ENCODE measurements at regions not wholly inside any gene's neighbourhood (a gene's known extent, or its start where the extent isn't known, plus 50 kb on each side); places are given as distances from the start of the nearest gene placed in this dataset.

DNA sequence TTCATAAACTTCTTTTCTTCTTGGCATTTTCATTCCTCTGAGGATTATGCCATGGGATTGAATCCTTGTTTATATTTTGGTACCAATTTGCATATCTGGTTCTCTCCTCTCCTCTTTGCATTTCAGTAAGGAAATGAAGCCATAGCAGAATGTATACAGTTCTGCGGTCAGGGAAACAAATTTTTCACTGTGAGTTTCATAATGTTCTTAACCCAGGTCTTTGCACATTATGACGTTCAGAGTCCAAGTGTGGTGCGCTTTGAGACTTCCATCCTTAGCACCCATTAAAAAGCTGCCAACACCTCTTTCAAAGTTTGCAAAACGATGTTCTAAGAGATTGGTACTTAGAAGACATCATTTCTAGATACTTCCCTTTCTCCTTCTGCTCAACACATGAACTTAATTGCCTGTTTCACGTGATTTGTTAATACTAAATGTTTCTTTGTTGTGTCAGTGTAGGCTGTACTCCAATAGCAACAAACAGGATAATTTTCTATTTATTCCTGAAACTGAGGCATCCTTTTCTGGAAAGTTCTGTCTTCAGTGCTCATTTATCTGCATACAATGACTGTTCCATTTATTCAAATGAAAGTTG lies 953.1 kb upstream of the NR2F2 start:
- TF ChIP-seq, protein P1, sequence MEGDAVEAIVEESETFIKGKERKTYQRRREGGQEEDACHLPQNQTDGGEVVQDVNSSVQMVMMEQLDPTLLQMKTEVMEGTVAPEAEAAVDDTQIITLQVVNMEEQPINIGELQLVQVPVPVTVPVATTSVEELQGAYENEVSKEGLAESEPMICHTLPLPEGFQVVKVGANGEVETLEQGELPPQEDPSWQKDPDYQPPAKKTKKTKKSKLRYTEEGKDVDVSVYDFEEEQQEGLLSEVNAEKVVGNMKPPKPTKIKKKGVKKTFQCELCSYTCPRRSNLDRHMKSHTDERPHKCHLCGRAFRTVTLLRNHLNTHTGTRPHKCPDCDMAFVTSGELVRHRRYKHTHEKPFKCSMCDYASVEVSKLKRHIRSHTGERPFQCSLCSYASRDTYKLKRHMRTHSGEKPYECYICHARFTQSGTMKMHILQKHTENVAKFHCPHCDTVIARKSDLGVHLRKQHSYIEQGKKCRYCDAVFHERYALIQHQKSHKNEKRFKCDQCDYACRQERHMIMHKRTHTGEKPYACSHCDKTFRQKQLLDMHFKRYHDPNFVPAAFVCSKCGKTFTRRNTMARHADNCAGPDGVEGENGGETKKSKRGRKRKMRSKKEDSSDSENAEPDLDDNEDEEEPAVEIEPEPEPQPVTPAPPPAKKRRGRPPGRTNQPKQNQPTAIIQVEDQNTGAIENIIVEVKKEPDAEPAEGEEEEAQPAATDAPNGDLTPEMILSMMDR (optimal IDR thresholded peaks at IDR 0.05 in 1 of 3, IDR thresholded peaks at IDR 0.05 in 1 of 3, conservative IDR thresholded peaks at IDR 0.05 in 1 of 3; ENCODE audit: extremely low read depth in 1 of 3, insufficient read depth in 2 of 3, low read length in 3 of 3) = no peak
- no peak for TF ChIP-seq EZH2 (IDR thresholded peaks at IDR 0.05; ENCODE audit: low read length)
- DNase-seq (ENCODE audit: low read depth, low spot score) = no peak
- no peak overlapping the region for H3K27ac ChIP-seq (ENCODE audit: control insufficient read depth, insufficient read depth, low read length)
- H3K36me3 ChIP-seq (ENCODE audit: control insufficient read depth in 2 of 2, extremely low read depth in 1 of 2, insufficient read depth in 2 of 2, low read length in 2 of 2) = no peaks in the 10 kb centered on the region
- no peak overlapping the region for H2AFZ ChIP-seq (ENCODE audit: control insufficient read depth, low read length)
- no peaks in the 10 kb centered on the region for H3K9me1 ChIP-seq (ENCODE audit: control insufficient read depth, extremely low read depth, insufficient read depth, low read length)
- no peaks in the 10 kb centered on the region for H4K20me1 ChIP-seq (ENCODE audit: control insufficient read depth, extremely low read depth, insufficient read depth, low read length)
- no peaks in the 10 kb centered on the region for H3K79me2 ChIP-seq (ENCODE audit: control insufficient read depth, insufficient read depth, low read length)
- H3K4me2 ChIP-seq (ENCODE audit: control insufficient read depth, extremely low read depth, insufficient read depth, low read depth, low read length) = no peak overlapping the region
- dilution Hi-C loops (cut with MboI; ENCODE audit: extremely low pct_ligation_motif_present, low sequenced_read_pairs) = no loop called here
- H3K4me1 ChIP-seq (ENCODE audit: control insufficient read depth, extremely low read depth, insufficient read depth, low read length) = no peaks in the 10 kb centered on the region
- H3K9me3 ChIP-seq (ENCODE audit: control insufficient read depth, low read depth, low read length) = no peaks in the 10 kb centered on the region
- FAIRE-seq = no peak
- H3K4me3 ChIP-seq (ENCODE audit: control insufficient read depth in 2 of 3, extremely low read depth in 1 of 3, insufficient read depth in 2 of 3, low read depth in 1 of 3, low read length in 3 of 3) = no peak overlapping the region
- no peaks in the 10 kb centered on the region for H3K27me3 ChIP-seq (ENCODE audit: control insufficient read depth, extremely low read depth, insufficient read depth, low read length)
- no peak overlapping the region for H3K9ac ChIP-seq (ENCODE audit: control insufficient read depth, extremely low read depth, insufficient read depth, low read length)

DNA sequence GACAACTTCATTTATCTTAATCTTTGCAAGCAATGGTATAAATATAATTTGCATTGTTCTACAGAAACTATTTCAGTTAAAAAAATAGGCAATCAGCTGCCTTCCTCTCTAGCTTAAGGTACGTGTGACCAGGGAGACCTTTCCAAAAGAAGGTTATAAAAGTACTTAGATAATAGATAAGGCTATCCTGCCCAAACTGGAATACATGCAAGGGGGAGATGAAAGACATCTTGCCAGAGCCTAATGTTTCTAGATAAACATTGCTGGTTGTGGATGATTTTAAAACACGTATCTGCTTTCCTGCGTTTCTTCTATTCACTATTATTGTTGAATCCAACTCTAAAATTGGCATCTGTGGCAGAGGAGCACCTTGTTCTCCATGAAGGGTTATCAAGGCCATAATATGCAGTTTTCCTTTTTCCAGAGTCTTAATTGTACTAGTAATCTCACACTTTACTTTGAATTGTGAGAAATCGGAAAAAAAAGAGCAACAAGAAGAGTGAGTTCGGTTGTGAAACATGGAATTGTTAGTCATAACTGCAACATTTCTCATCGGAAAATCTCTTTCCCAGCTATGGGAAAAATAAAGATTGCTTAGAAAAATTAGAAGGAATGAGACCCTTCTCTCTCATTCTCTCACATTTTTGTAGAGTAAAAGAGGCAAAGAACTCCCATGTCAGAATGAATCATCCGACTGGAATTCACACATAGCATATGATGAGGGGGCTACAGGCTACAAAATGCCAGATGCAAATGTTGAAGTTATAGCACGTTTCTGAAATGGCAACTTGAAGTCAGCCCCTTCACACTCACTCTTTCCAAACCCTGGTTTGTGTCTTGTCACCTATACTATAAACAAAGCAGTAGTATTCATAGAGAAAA lies 936.1 kb upstream of the NR2F2 start:
- H2AFZ ChIP-seq (ENCODE audit: control insufficient read depth, low read length) = no peak overlapping the region
- H3K27me3 ChIP-seq (ENCODE audit: control insufficient read depth, extremely low read depth, insufficient read depth, low read length) = no peaks in the 10 kb centered on the region
- H3K4me3 ChIP-seq (ENCODE audit: control insufficient read depth in 2 of 3, extremely low read depth in 1 of 3, insufficient read depth in 2 of 3, low read depth in 1 of 3, low read length in 3 of 3) = no peak overlapping the region
- H3K36me3 ChIP-seq (ENCODE audit: control insufficient read depth in 2 of 2, extremely low read depth in 1 of 2, insufficient read depth in 2 of 2, low read length in 2 of 2) = no peaks in the 10 kb centered on the region
- DNase-seq (ENCODE audit: low read depth, low spot score) (no peak), FAIRE-seq (no peak)
- no peaks in the 10 kb centered on the region for H3K9me3 ChIP-seq (ENCODE audit: control insufficient read depth, low read depth, low read length)
- no peaks in the 10 kb centered on the region for H4K20me1 ChIP-seq (ENCODE audit: control insufficient read depth, extremely low read depth, insufficient read depth, low read length)
- no peak overlapping the region for H3K4me2 ChIP-seq (ENCODE audit: control insufficient read depth, extremely low read depth, insufficient read depth, low read depth, low read length)
- no peaks in the 10 kb centered on the region for H3K4me1 ChIP-seq (ENCODE audit: control insufficient read depth, extremely low read depth, insufficient read depth, low read length)
- H3K9me1 ChIP-seq (ENCODE audit: control insufficient read depth, extremely low read depth, insufficient read depth, low read length) = no peaks in the 10 kb centered on the region
- TF ChIP-seq, protein P1 (optimal IDR thresholded peaks at IDR 0.05 in 1 of 3, IDR thresholded peaks at IDR 0.05 in 1 of 3, conservative IDR thresholded peaks at IDR 0.05 in 1 of 3; ENCODE audit: extremely low read depth in 1 of 3, insufficient read depth in 2 of 3, low read length in 3 of 3) = no peak
- no peak for TF ChIP-seq EZH2 (IDR thresholded peaks at IDR 0.05; ENCODE audit: low read length)
- no peak overlapping the region for H3K9ac ChIP-seq (ENCODE audit: control insufficient read depth, extremely low read depth, insufficient read depth, low read length)
- no peak overlapping the region for H3K27ac ChIP-seq (ENCODE audit: control insufficient read depth, insufficient read depth, low read length)
- dilution Hi-C loops (cut with MboI; ENCODE audit: extremely low pct_ligation_motif_present, low sequenced_read_pairs) = no loop called here
- H3K79me2 ChIP-seq (ENCODE audit: control insufficient read depth, insufficient read depth, low read length) = no peaks in the 10 kb centered on the region

Data from keratinocyte (primary cell).